Peyer's patch (tissue), 4 donors: ENCODE measurements at regions not wholly inside any gene's neighbourhood (a gene's known extent, or its start where the extent isn't known, plus 50 kb on each side); places are given as distances from the start of the nearest gene placed in this dataset.
A peak's percentile ranks its signal among the peaks of the same experiment; 100 is the strongest.

Experiments used
- DNase-seq, 3 donors: peaks; one replicate each; pipeline ENCODE4 v3.0.0-alpha.2; 2017 to 2019
- H3K27ac ChIP-seq, 4 donors: fragments of 200-600 bp; sonication (generic); one replicate each; pipeline ENCODE4 v1.5.1; 2016 to 2019
- H3K27me3 ChIP-seq, 2 donors: fragments of 200-600 bp; sonication (generic); one replicate each; pipeline ENCODE4 v1.5.1; 2019
- H3K36me3 ChIP-seq, 3 donors: fragments of 200-600 bp; sonication (generic); one replicate each; pipeline ENCODE4 v1.5.1; 2016 to 2019
- H3K4me1 ChIP-seq, 4 donors: fragments of 200-600 bp; sonication (generic); one replicate each; pipeline ENCODE4 v1.5.1; 2016 to 2019
- H3K4me3 ChIP-seq, 4 donors: fragments of 200-600 bp; sonication (generic); 1 replicate in 3 of 4; 2 replicates in 1 of 4; pipeline ENCODE4 v1.5.1; 2016 to 2019; ENCODE audit warnings: mild to moderate bottlenecking in 1 of 4
- H3K9me3 ChIP-seq, 4 donors: fragments of 200-600 bp; sonication (generic); one replicate each; pipeline ENCODE4 v1.5.1; 2016 to 2019; ENCODE audit warnings: mild to moderate bottlenecking in 1 of 4
- POLR2A ChIP-seq, 2 donors: fragments of 450-650 bp; IDR thresholded peaks; one replicate each; pipeline ENCODE4 v1.5.1; 2017; ENCODE audit warnings: antibody characterized with exemption in 2 of 2, mild to moderate bottlenecking in 2 of 2, moderate library complexity in 2 of 2
- TF ChIP-seq, protein P1 (sequence below), 6 experiments: fragments of 450-650 bp in 4 of 6; fragments of 200-600 bp in 2 of 6; sonication (generic) in 1 of 6; IDR thresholded peaks; one replicate each; pipeline ENCODE4 v1.5.1; 2017 to 2019; ENCODE audit warnings: antibody characterized with exemption in 6 of 6, mild to moderate bottlenecking in 3 of 6, moderate library complexity in 1 of 6

DNA sequence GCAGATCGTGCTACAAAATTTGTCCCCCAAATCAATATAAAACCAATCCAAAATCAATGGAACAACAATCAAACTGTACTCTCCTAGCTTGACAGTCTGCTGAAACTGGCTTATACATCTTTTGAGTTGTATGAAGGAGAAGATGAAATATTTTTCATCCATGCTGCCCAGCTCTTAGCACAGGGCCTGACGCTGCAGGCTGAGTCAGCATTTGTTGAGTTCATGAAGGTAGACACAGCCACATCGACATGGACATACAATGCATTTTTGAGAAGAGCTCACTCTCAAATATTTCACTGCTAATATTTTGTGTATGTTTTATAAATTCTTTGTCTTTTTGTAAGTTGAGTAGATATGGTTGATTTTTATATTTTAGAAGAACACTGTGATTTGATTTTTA lies 327.3 kb downstream of the OTOL1 start:
- H3K9me3 ChIP-seq, result no peaks in the 10 kb centered on the region
- no peak for TF ChIP-seq POLR2A (IDR thresholded peaks at IDR 0.05)
- TF ChIP-seq, protein P1, sequence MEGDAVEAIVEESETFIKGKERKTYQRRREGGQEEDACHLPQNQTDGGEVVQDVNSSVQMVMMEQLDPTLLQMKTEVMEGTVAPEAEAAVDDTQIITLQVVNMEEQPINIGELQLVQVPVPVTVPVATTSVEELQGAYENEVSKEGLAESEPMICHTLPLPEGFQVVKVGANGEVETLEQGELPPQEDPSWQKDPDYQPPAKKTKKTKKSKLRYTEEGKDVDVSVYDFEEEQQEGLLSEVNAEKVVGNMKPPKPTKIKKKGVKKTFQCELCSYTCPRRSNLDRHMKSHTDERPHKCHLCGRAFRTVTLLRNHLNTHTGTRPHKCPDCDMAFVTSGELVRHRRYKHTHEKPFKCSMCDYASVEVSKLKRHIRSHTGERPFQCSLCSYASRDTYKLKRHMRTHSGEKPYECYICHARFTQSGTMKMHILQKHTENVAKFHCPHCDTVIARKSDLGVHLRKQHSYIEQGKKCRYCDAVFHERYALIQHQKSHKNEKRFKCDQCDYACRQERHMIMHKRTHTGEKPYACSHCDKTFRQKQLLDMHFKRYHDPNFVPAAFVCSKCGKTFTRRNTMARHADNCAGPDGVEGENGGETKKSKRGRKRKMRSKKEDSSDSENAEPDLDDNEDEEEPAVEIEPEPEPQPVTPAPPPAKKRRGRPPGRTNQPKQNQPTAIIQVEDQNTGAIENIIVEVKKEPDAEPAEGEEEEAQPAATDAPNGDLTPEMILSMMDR (IDR thresholded peaks at IDR 0.05), result no peak
- DNase-seq, result no peak
- H3K27ac ChIP-seq, result no peak overlapping the region
- H3K27me3 ChIP-seq, result no peaks in the 10 kb centered on the region
- H3K4me1 ChIP-seq, result no peaks in the 10 kb centered on the region
- H3K4me3 ChIP-seq, result no peak overlapping the region
- no peaks in the 10 kb centered on the region for H3K36me3 ChIP-seq

DNA sequence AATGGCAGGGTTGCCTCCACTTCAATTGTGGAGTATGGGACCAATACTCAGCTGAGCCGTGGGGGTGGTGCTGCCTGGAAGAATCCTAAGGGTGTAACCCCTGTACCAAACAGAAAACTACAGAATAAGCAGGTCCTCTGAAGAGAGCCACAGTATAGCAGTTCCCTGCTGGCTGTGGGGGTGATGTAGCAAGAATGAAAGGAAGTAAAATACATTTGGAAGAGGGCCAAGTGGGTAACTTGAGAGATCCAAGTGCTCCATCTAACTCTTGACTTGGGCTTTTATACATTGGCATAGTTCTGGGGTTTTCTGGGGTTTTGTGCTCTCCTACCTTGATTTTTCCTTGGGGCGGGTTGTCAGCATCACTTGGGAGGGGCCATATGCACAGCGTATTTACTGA lies 341.4 kb downstream of the OTOL1 start:
- no peaks in the 10 kb centered on the region for H3K4me1 ChIP-seq
- no peaks in the 10 kb centered on the region for H3K36me3 ChIP-seq
- H3K9me3 ChIP-seq, result no peaks in the 10 kb centered on the region
- H3K27me3 ChIP-seq, result no peaks in the 10 kb centered on the region
- TF ChIP-seq, protein P1 (IDR thresholded peaks at IDR 0.05), result no peak
- no peak for TF ChIP-seq POLR2A (IDR thresholded peaks at IDR 0.05)
- H3K4me3 ChIP-seq, result no peak overlapping the region
- no peak for DNase-seq
- no peak overlapping the region for H3K27ac ChIP-seq

DNA sequence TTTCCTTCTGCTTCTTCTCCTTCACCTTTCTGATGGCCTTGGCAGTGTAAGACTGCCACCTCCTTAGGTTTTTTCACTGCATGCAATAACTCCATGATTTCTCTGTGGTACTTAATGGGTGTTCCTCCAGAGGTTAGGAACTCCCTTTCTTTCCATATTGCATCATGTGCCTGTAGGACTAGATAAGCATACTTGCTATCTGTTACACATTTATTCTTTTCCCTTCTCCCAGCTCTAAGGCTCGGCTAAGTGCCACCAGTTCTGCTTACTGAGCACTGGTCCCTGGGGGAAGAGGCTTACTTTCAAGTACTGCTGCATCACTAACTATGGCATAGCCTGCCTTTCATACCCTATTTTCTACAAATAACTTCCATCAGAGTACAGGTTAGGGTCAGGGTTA lies 351.8 kb downstream of the OTOL1 start:
- H3K36me3 ChIP-seq, result no peaks in the 10 kb centered on the region
- no peak overlapping the region for H3K4me3 ChIP-seq
- no peaks in the 10 kb centered on the region for H3K27me3 ChIP-seq

DNA sequence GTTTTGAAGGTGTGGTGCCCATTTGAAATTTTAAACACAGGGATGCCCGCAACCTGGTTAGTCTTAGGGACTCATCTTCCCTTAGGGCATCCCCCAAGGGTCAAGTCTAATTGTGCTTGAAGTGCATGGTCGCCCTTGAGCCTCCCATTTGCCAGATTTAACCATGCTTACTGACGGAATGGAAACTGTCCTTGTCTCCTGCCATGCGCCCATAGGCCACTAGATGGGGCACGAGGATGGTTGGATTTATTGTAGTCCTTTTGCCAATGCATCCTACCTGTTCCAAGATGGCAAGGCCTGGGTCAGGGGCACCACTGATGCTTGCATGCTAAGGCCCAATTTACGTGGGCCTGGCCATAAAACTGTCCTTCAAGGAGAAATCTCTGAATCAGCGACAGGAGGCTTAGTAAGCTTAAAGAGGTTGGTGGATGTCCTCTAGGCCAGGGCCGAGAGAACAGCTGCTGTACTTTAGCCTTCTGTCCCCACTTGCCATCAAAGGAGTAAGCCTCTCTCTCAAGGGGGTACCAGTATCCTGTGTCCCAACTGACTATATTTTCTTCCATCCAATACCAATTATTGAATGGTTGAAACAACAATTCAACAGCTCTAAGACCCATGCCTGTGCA lies 355.4 kb downstream of the OTOL1 start:
- Histone ChIP-seq H3K4me1 (no peaks in the 10 kb centered on the region), H3K4me3 (no peak overlapping the region), H3K27me3 (no peaks in the 10 kb centered on the region), H3K27ac (no peak overlapping the region), H3K36me3 (no peaks in the 10 kb centered on the region), H3K9me3 (no peaks in the 10 kb centered on the region)
- peak in 2 of 3 donors; percentile 53 to 68 for DNase-seq
- TF ChIP-seq, protein P1 (IDR thresholded peaks at IDR 0.05), result peak in 4 of 6 experiments; percentile 48 to 61 (median 54)
- TF ChIP-seq POLR2A (IDR thresholded peaks at IDR 0.05), result no peak

More for the DNA sequence above, 351.8 kb downstream of the OTOL1 start:
- Histone ChIP-seq H3K9me3 (no peaks in the 10 kb centered on the region), H3K4me1 (no peaks in the 10 kb centered on the region), H3K27ac (no peak overlapping the region)
- no peak for DNase-seq
- TF ChIP-seq, protein P1 (IDR thresholded peaks at IDR 0.05), result no peak
- TF ChIP-seq POLR2A (IDR thresholded peaks at IDR 0.05), result no peak

DNA sequence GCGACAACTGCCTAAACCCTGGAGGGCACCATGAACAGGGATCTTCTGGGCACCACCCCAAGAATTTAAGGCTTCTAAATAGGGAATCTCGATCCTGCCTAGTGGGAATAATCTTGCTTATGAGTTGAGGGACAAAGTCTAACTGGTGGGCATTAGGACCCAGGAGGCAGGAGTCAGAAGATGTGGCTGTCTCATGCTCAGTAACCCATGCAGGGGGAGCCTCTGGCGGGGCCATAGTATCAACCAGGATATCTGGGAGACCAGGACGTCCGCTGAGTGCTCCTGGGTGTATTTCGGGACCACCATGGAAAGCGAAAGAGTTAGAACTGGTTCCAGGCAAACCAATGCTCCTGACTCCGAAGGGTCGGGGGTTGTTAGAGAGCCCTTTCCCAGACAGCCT lies 356.1 kb downstream of the OTOL1 start:
- Histone ChIP-seq H3K4me3 (no peak overlapping the region), H3K9me3 (no peaks in the 10 kb centered on the region), H3K27me3 (no peaks in the 10 kb centered on the region), H3K27ac (no peak overlapping the region), H3K36me3 (no peaks in the 10 kb centered on the region), H3K4me1 (no peaks in the 10 kb centered on the region)
- DNase-seq, result no peak
- TF ChIP-seq, protein P1 (IDR thresholded peaks at IDR 0.05), result no peak
- no peak for TF ChIP-seq POLR2A (IDR thresholded peaks at IDR 0.05)
